HTR-8/SVneo (cell line): ENCODE measurements at regions not wholly inside any gene's neighbourhood (a gene's known extent, or its start where the extent isn't known, plus 50 kb on each side); places are given as distances from the start of the nearest gene placed in this dataset.

Source experiments
- DNase-seq: peaks from one replicate; pipeline ENCODE4 v3.0.0; 2011; ENCODE audit warnings: low spot score, mixed read lengths; ENCODE audit not compliant: insufficient read length
- FAIRE-seq: peaks from 2 replicates; lab custom pipeline; 2011; peaks lifted over from hg19 to GRCh38; lab: Jason Lieb, UNC

DNA sequence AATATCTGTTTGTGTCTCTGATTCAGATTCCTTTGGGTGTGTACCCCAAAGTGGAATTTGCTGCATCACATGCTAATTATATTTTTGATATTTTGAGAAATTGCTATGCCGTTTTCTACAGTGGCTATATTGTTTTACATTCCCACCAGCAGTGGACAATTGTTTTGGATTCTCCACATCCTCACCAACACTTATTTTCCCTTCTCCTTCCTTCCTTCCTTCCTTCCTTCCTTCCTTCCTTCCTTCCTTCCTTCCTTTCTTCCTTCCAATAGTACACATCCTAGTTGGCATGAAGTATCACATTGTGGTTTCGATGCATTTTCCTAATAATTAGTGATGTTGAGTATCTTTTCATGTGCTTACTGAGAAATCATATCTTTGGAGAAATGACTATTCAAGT, 535.5 kb downstream of the SH2D4B start:
- FAIRE-seq (no peak), DNase-seq (no peak)

DNA sequence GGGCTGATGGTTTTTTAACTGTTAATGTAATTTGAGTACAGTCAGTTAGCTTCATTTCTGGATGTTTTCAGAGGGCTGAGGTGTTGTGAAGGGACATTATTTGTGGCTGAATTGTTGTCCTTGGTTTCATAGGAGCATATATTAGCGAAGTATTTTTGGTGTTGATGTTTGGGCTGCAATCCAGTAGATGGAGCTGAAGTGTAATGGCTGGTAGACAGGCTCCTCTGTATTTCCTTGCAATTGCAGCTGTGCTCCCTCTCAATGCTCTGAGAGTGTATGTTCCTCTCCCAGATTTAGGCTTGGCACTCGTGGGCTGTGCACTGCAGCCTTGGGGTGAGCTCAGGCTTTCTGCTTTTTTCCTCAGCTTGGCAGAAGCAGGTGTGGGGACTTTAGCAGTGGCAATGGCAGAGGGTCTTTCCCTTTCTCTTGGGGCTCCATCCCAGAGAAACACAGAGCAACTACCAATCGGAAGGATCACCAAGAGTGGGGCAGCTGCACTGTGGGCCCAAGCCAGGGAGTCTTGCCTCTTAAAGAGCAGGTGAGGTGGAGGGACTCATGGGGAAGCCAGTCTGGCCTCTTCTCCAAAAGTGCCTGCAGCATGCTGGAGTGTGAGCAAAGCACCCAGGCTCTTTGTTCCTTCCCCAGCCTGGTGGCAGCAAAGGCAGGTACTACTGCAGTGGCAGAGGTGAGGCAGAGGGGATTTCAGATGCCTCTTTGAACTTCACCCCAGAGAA, 544.4 kb downstream of the SH2D4B start:
- FAIRE-seq: no peak
- DNase-seq: no peak

DNA sequence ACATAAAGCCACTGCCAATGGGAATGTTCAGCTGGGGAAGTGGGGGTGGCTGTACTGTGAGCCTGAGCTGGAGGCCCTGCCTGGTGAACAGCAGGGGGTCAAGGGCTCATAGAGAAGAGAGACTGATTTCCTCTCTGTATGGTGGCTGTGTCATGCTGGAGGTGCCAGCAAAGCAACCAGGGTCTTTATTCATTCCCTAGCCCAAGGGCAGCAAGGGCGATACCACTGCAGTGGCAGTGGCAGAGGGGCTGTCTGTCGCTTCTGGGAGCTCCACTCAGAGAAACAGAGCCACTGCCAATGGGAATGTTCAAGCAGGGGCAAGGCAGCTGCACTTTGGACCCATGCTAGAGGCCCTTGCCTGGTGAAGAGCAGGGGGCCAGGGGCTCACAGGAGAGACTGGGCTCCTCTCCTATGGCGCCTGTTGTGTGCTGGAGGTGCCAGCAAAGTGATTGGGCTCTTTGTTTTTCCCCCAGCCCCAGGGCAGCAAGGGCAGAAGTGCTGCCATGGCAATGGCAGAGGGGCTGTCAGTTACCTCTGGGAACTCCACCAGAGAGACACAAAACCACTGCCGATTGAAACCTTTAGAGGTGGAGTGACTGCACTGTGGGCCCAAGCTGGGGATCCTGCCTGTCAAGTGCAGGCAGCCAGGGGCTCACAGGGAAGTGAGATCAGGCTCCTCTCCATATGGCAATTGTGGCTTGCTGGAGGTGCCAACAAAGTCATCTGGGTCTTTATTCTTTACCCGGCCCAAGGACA, 545.1 kb downstream of the SH2D4B start:
- no peak for DNase-seq
- FAIRE-seq: no peak

DNA sequence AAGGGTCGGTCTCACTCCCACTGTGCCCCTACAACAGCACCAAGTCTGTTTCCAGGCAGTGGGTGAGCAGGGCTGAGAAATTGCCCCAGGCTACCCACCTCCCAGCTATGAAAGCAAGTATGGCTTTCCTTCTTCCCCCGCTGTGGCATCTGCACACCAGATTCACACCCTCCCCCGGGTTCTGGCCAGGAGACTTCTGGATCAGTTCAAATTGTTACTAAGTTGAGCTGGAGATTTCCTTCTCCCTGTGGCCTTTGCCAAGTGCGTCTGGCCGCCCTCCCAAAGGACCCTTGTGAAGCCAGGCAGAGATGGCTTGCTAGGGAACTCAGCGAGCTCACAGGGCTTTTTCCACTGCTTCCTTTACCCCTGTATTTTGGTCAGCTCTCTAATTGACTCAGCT, 555.4 kb downstream of the SH2D4B start:
- DNase-seq (no peak), FAIRE-seq (no peak)

DNA sequence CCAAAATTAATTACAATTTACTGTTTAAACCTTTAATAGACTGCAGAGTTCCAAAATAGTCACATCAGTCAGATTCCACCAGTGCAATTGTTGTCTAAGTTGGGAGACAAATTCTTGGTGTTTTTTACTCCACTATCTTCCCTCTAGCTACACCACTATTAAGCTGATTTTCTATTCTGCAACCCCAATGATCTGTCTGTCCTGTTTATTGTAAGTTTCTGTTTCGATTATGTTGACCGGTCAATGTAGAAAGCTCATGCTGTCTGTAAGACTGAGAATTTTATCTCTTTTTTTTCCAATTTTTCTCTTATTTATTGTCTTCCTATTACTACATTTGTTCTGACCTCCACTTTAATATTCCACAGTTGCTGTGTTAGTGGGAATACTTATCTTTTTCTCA, 557.5 kb downstream of the SH2D4B start:
- FAIRE-seq (no peak), DNase-seq (no peak)

DNA sequence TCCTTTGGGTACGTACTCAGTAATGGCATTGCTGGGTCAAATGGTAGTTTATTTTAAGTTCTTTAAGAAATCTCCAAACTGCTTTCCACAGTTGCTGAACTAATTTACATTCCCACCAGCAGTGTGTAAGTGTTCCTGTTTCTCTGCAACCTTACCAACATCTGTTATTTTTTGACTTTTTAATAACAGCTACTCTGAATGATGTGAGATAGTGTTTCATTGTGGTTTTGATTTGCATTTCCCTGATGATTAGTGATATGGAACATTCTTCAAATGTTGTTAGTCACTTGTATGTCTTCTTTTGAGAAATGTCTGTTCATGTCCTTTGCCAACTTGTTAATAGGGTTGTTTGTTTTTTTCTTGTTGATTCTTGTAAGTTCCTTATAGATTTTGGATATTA, 558.9 kb downstream of the SH2D4B start:
- FAIRE-seq: no peak
- no peak for DNase-seq

DNA sequence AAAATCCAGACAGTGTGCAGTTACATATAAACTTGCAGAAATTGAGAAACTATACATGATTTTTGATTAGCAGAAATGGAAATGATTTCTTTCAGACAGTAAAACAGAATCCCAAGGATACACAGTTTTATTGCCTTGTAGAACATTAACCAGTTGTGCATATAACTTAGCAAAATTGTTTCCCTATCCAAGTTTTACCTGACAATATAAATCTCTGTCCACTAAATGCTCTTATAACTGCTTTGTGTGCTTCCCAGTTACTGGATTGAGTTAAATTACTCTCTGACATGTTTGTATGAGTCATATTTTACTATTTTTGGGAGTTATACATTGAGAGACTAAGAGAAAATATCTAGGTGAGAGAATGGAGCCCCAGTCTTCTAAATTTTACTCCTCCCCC, 563.4 kb downstream of the SH2D4B start:
- DNase-seq (no peak), FAIRE-seq (no peak)

DNA sequence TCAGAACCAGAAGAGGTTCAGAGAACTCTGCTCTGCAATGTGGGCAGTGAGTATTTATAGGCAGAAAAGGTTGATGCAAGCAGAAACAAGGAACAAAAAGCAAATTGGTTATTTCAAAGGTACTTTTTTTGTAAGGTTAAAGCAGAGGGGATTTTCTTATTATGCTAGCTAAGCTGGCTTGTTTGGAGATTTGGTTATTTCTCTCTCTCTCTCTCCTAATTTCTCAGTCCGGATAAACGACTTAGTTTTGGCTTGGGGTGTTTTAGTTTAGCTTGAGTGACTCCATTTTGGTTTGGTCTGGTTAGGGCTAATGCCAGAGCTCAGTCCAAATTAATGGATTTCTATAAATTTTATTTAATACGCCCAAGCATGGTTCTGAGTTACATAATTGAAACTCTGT, 566.8 kb downstream of the SH2D4B start:
- no peak for DNase-seq
- FAIRE-seq: no peak

DNA sequence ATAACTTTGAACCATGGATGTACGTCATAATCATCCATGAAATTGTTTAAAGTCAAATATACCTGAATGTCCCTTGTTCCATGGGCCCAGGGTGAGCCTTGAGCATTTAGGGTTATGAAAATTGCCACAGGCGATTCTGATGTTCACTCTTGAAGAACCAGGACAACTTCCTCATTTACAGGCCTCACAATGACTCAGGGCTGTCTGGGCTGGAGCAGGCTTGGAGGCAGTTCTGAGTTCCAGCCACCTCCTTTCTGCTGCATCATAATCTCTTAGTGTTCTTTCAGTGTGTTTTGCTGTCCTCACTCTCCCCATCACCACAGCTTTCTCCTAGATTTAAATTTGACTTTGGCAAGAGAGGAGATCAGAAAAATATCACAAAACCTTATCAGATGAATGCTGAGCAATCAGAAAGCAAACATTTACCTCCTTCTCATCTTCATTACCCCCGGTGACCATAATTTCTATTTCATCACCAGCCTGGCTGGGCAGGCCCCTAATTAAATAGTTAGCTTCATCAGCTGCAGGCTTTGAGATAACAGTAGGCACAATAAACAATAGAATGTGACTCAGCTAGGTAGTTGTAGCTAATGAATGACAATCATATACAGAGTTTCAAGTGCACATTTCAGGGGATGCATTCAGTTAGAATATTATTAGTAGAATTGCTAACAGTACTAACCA, 571.0 kb downstream of the SH2D4B start:
- FAIRE-seq: no peak
- no peak for DNase-seq

DNA sequence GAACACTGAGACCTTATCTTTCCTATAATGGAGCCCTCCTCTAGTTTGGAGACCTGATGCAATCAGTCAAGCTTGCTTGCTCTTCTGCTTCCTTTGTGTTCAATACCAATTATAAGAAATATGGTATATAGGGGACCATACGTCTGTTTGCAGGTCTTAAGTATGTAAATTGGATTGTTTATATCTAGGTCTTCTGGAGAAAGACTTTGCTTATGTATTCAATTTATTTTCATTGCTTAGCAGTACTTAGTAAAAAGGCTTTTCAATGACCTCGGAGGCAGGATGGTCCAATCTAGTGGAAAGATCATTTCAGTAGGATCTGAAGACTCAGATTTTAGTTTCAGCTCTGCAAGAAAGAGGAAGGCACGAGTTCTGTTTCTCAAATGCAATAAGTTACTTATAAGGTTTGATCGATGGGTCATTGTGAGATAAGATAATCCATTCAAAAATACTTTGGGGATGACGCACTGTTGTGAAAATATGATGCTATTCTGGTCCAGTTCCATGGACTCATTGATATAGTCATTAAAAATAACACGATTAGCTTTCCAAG, 571.6 kb downstream of the SH2D4B start:
- DNase-seq (no peak), FAIRE-seq (no peak)

DNA sequence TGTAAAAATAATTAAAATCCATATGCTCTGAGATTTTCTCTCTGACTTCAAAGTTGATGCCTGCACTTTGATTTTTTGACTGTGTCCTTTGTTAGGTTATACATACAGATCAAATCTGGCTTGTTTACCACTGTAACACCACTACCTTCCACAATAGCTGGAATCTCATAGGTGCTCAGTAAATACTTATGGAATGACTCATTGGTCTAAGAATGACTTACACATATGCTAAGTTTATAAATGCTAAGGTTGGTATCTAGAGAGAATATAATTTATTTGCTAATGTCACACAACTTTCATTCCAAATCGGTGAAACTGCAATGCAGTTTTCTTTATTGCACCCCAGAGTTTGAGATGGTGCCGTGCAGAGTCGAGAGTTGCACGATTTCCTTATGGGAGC, 578.5 kb downstream of the SH2D4B start:
- FAIRE-seq (no peak), DNase-seq (no peak)

DNA sequence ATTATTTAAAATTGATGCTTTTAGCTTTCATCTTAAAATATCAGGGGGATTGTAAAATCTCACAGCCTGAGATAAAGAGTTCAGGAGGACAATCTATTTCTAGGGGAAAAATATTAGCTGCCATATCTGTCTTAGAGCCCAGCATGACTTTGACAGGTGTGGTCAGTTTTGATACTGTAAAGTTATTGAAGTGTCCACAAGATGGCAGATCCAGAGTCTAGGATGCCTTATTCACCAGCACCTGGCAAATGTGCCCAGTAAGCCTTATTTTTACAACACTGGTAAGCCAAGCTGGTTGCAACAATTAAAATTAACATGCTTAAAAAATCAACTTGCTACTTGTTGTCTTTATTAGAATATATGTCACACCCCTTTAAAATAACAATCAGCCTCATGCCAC, 579.3 kb downstream of the SH2D4B start:
- no peak for DNase-seq
- FAIRE-seq: no peak

DNA sequence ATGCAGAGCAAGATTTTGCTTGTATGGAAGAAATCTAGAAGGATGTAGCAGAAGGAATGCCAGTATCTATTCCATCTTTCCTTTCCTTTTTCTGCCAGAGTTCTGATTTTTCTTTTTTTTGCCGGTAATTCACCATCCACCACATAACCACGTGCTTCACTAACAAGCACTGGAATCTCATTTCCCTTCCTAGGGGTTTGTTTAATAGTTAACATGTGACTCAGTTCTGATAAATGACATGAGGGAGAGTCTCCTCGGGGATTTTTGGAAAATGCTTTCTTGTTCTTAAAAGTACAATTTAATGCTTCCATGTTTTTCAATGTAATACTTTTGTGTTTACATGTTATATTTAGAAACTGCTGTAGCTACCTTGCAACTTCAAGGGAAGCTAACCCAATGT, 590.2 kb downstream of the SH2D4B start:
- FAIRE-seq (no peak), DNase-seq (no peak)

DNA sequence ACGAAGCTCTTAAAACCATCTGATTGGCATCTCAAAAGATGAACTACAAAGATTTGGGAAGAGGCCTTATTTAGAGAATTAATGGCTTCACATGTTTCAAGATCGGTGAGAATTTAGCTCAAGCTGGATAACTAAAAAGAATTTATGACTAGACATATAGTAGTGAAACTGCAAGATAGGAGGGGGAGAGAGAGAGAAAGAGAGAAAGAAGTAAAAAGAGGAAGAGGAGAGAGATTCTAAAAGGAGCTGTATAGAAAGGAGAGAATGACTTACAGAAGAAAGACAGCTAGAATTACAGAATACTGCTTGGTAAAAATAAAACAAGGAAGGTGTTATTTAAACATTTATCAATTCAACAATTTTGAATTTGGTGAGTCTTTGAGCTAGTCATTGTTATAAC, 592.3 kb downstream of the SH2D4B start:
- no peak for DNase-seq
- no peak for FAIRE-seq

DNA sequence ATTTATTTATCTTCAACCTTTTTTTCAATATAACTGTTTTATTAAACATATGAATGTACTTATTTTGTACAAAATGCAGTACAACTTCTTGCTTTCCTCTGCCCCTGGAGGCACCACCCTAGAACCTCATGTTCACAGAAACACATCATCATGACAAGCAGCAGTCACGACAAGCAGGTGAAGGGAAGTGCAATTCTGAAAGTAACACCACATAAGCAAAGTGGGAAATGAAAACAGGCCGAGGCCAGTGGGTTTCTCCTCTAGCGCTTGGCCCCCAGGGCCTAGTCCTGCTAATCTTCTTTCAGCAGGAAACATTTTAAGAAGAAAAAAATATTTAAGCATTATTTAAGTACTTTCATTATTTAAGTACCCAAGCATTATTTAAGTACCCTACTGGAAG, 598.1 kb downstream of the SH2D4B start:
- FAIRE-seq (no peak), DNase-seq (no peak)

DNA sequence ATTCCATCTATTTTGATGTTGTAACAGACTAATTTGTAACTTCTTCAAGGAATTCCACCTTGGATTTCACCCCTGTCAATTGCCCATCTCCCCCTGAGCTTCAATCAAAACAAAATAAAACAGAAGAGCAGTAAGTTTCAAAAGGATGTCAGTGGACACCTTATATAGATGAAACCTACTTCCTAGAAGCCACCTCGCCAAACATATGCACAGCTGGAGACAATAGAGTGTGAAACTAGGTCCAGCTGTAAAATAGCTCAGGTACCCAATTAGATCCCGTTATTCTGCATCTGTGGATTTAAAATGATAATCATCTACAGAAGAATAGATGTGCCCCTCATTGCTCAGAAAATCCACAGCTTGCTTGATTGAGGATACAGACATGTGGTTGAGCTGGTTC, 598.6 kb downstream of the SH2D4B start:
- DNase-seq (no peak), FAIRE-seq (no peak)

DNA sequence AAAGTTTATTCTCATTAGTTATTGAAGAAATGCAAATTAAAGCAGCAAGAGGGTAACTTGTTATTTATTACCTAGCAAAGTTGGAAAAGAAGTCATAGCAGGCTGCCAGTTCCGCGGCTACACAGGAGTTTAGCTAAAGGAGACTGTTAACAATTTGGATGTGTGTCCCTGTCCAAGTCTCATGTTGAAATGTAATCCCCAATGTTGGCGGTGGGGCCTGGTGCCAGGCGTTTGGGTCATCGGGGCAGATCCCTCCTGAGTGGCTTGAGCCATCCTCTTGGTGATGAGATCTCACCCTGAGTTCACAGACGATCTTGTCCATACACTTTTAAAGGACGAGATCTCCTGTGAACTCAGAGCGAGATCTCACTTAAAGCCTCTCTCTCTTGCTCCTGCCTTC, 608.3 kb downstream of the SH2D4B start:
- DNase-seq (no peak), FAIRE-seq (no peak)

DNA sequence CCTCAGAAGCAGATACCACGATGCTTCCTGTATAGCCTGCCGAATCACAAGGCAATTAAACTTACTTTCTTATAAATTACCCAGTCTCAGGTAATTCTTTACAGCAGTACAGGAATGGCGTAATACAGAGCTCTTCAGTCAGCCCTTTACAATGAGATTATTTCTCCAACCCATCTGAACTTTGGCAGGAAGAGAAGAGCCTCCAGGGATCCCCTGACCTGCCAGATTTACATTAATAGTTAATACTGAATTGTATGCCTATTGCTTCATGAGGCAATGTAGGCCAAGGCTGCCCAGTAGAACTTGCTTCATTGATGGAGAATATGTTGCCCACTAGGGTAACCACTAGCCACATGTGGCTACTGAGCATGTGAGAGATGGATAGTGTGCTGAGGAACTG, 608.7 kb downstream of the SH2D4B start:
- FAIRE-seq (no peak), DNase-seq (no peak)

DNA sequence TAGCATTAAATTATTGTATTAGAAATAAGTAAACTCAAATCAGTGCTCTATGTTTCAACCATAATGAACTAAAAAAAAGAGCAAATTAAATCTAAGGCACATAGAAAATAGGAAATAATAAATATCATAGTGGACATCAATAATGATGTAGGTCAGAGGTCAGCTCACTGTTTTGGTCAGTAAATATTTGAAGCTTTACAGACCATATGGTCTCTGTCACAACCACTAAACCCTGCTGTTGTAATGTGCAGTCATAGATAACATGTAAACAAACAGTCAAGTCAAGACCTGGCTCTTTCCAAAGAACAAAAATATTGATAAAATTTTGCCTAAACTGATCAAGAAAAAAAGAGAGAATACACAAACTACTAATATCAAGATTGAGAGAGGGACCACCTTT, 615.0 kb downstream of the SH2D4B start:
- no peak for DNase-seq
- no peak for FAIRE-seq

DNA sequence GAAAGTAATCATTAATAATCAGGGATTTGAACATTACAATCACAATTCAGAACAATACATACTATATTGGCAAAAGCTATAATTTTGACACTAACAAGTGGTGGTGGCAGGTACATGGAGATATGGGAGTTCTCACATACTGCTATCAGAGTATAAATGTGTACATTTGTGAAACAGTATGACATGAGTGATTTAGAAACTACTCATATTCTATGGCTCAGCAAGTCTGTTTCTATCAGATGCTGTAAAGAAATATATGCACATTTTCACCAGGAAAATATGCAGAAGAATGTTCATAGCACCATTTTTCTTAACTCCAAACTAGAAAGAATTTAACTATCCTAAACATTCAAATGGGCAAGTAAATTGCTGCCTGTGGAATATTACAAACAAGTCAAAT, 620.0 kb downstream of the SH2D4B start:
- FAIRE-seq (no peak), DNase-seq (no peak)

DNA sequence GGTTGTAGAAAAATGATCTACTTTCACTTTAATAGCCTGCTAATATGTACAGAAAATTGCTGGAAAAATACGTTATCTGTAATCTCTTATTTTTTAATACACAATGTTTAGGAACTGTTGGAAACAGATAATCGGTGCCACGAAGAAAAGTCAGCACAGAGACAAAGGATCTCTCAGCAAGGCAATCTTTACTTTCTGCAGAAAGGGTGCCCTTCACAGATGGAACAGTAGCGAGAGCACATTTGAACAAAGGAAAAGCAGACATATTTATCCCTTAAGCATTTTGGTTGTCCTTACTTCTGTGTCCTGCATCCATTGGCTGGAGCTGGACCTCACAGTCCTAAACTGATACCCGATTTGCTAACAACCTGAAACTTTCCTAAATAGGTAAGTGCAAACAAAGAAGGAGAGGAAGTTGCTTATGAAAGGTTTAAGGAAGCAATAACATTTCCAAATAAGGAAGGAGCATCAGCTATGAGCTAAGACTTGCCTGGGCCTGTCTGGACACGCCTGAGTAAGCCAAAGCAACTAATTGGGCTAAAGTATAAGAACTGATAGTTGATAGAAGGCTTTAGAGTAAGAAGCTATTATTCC, 640.0 kb downstream of the SH2D4B start:
- FAIRE-seq (no peak), DNase-seq (no peak)
